WTC11 (cell line): ENCODE measurements at regions not wholly inside any gene's neighbourhood (a gene's known extent, or its start where the extent isn't known, plus 50 kb on each side); places are given as distances from the start of the nearest gene placed in this dataset.

Experiments used
- CREB1 ChIP-seq: sonication (generic); formaldehyde crosslinking; IDR thresholded peaks from 2 replicates; pipeline ENCODE4 v1.8.0; 2023; ENCODE audit warnings: mild to moderate bottlenecking, missing genetic modification reagents
- TEAD1 ChIP-seq: sonication (generic); formaldehyde crosslinking; IDR thresholded peaks from 2 replicates; pipeline ENCODE4 v1.8.0; 2022; ENCODE audit warnings: mild to moderate bottlenecking, missing genetic modification reagents
- TF ChIP-seq, protein P1 (sequence below): fragments of 200-600 bp; IDR thresholded peaks from 2 replicates; pipeline ENCODE4 v1.8.0; 2022; ENCODE audit warnings: antibody characterized with exemption
- TF ChIP-seq, protein P2 (sequence below): sonication (generic); formaldehyde crosslinking; IDR thresholded peaks from 2 replicates; pipeline ENCODE4 v1.8.1; 2022; ENCODE audit warnings: mild to moderate bottlenecking, moderate library complexity, missing genetic modification reagents

DNA sequence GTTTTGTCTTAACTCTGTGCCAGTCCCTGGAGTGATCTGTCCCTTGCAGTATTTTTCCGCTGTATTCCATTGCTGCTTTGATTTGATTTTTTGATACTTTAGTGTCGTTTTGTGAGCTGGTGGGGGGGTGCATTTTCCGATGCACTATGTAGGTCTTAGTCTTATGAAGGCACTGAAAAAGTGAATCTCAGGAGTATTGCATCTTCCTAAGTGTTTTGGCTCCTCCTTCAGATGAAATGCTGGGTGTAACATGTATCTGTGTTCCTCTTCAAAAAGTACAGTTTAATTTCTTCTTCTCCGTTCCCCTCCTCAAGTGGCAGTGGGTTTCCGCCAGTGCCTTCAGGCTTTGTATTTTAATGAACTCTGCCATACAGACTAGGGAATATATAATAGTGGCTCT is 580.7 kb upstream of the GJE1 start:
- TF ChIP-seq, protein P1, sequence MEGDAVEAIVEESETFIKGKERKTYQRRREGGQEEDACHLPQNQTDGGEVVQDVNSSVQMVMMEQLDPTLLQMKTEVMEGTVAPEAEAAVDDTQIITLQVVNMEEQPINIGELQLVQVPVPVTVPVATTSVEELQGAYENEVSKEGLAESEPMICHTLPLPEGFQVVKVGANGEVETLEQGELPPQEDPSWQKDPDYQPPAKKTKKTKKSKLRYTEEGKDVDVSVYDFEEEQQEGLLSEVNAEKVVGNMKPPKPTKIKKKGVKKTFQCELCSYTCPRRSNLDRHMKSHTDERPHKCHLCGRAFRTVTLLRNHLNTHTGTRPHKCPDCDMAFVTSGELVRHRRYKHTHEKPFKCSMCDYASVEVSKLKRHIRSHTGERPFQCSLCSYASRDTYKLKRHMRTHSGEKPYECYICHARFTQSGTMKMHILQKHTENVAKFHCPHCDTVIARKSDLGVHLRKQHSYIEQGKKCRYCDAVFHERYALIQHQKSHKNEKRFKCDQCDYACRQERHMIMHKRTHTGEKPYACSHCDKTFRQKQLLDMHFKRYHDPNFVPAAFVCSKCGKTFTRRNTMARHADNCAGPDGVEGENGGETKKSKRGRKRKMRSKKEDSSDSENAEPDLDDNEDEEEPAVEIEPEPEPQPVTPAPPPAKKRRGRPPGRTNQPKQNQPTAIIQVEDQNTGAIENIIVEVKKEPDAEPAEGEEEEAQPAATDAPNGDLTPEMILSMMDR, result no peak
- TF ChIP-seq TEAD1 (CRISPR knock-in tag) (no peak), CREB1 (CRISPR knock-in tag) (no peak)
- TF ChIP-seq, protein P2, sequence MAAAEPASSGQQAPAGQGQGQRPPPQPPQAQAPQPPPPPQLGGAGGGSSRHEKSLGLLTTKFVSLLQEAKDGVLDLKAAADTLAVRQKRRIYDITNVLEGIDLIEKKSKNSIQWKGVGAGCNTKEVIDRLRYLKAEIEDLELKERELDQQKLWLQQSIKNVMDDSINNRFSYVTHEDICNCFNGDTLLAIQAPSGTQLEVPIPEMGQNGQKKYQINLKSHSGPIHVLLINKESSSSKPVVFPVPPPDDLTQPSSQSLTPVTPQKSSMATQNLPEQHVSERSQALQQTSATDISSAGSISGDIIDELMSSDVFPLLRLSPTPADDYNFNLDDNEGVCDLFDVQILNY (CRISPR knock-in tag), result no peak
